Activated B cell treated with CpG ODN at 0.5 μM for 24 hours (primary cell): ENCODE measurements at regions not wholly inside any gene's neighbourhood (a gene's known extent, or its start where the extent isn't known, plus 50 kb on each side); places are given as distances from the start of the nearest gene placed in this dataset.

Source experiments
- ATAC-seq: fragments of 200-7000 bp; cut with Tn5 transposase; one replicate; pipeline ENCODE4 v1.10.0; 2021; ENCODE audit warnings: low read depth, mild to moderate bottlenecking, moderate library complexity
- CTCF ChIA-PET: fragments of 350-600 bp; sonication (Branson Sonifier 250); formaldehyde crosslinking; loops from one replicate; lab custom pipeline; 2021; ENCODE audit warnings: antibody characterized with exemption; lab: Charles Lee
- POLR2A ChIA-PET: fragments of 350-600 bp; sonication (Branson Sonifier 250); formaldehyde crosslinking; loops from one replicate; lab custom pipeline; 2021; ENCODE audit warnings: antibody characterized with exemption; lab: Charles Lee
- DNase-seq: peaks from one replicate; pipeline ENCODE4 v3.0.0; 2022
- H3K27ac Mint-ChIP-seq: one replicate; pipeline ENCODE4 v1.8.0; 2020; ENCODE audit warnings: mixed read lengths
- H3K27me3 Mint-ChIP-seq: one replicate; pipeline ENCODE4 v1.8.0; 2021; ENCODE audit warnings: mixed read lengths
- H3K36me3 Mint-ChIP-seq: one replicate; pipeline ENCODE4 v1.8.0; 2021; ENCODE audit warnings: low read depth, mixed read lengths
- H3K4me1 Mint-ChIP-seq: one replicate; pipeline ENCODE4 v1.8.0; 2021; ENCODE audit warnings: mixed read lengths
- H3K4me3 Mint-ChIP-seq: one replicate; pipeline ENCODE4 v1.8.0; 2020; ENCODE audit warnings: mild to moderate bottlenecking, mixed read lengths
- H3K9me3 Mint-ChIP-seq: one replicate; pipeline ENCODE4 v1.8.0; 2020; ENCODE audit warnings: mixed read lengths
- intact Hi-C: fragments of 100-400 bp; cut with micrococcal nuclease; formaldehyde crosslinking; loops from one replicate; pipeline ENCODE4 v1.15.1; 2024
- TF ChIP-seq, protein P1 (sequence below): fragments of 200-600 bp; IDR thresholded peaks from one replicate; pipeline ENCODE4 v1.8.0; 2022; ENCODE audit warnings: antibody characterized with exemption, mild to moderate bottlenecking

DNA sequence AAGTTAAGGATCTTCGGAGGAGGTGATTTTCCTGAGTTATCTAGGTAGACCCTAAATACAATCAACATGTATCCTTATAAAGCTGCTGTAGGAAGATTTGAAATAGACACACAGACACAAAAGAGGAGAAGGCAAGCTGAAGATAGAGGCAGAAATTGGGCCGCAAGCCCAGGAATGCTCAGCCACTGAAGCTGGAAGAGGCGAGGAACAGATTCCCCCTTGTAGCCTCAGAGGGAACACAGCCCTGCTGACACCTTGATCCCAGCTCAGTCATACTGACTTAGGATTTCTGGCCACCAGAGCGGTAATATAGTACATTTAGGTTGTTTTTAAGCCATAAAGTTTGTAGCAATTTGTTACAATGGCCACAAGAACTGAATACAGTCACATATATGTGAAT lies 90.9 kb downstream of the ETAA1 start:
- ChIA-PET POLR2A (no interaction called here), CTCF (no interaction called here)
- ATAC-seq = no peak
- Mint-ChIP-seq H3K36me3 (no peaks in the 10 kb centered on the region), H3K4me1 (no peaks in the 10 kb centered on the region), H3K27me3 (peaks cover 2% of the 10 kb centered on the region), H3K27ac (no peak overlapping the region), H3K4me3 (no peak overlapping the region), H3K9me3 (no peaks in the 10 kb centered on the region)
- intact Hi-C loops = no loop called here
- DNase-seq = no peak
- TF ChIP-seq, protein P1, sequence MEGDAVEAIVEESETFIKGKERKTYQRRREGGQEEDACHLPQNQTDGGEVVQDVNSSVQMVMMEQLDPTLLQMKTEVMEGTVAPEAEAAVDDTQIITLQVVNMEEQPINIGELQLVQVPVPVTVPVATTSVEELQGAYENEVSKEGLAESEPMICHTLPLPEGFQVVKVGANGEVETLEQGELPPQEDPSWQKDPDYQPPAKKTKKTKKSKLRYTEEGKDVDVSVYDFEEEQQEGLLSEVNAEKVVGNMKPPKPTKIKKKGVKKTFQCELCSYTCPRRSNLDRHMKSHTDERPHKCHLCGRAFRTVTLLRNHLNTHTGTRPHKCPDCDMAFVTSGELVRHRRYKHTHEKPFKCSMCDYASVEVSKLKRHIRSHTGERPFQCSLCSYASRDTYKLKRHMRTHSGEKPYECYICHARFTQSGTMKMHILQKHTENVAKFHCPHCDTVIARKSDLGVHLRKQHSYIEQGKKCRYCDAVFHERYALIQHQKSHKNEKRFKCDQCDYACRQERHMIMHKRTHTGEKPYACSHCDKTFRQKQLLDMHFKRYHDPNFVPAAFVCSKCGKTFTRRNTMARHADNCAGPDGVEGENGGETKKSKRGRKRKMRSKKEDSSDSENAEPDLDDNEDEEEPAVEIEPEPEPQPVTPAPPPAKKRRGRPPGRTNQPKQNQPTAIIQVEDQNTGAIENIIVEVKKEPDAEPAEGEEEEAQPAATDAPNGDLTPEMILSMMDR = no peak

DNA sequence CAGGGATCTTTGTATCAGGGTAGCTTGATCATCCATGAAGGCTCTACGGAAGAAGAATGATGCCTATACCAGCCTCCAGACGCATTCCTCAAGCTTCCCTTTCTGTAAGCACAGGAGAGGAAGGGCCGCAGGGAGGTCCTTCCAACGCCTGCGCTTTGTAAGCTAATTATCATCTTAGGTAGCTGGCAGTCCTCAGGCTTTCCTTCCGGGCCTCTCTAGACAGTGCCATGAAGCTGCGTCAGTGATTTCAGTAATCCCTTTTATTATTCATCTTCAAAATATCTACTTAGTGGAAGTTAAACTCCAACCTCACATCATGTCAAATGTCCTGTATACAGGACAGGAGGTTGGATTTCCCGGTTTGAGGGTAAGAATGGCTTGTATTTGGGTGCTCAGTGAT lies 92.3 kb downstream of the ETAA1 start:
- intact Hi-C loops = no loop called here
- ChIA-PET POLR2A (no interaction called here), CTCF (no interaction called here)
- Mint-ChIP-seq H3K27me3 (peaks cover 2% of the 10 kb centered on the region), H3K27ac (no peak overlapping the region), H3K4me3 (no peak overlapping the region), H3K9me3 (no peaks in the 10 kb centered on the region), H3K36me3 (no peaks in the 10 kb centered on the region), H3K4me1 (no peaks in the 10 kb centered on the region)
- no peak for DNase-seq
- TF ChIP-seq, protein P1 = no peak
- ATAC-seq = no peak

DNA sequence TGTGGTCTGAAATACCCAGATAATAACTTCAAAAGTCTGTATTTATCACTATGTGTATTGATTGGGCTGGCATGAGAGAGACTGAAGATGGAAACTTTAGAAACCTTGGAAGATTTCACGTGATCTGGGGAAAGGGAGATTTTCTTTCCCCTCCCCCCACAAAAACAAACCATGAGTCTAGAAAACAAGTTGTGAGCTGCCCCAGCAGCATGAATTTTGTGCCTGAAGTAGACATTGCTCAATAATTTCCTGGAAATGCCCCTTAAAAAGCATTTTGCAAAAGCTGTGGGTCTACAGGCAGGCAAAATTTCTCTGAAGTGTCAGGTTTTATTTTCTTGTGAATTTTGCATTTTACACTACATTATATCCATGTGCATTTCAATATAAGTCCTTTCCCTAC lies 101.8 kb downstream of the ETAA1 start:
- Mint-ChIP-seq H3K4me3 (no peak overlapping the region), H3K27ac (no peak overlapping the region), H3K27me3 (no peaks in the 10 kb centered on the region), H3K9me3 (no peaks in the 10 kb centered on the region), H3K4me1 (no peaks in the 10 kb centered on the region), H3K36me3 (no peaks in the 10 kb centered on the region)
- intact Hi-C loops = no loop called here
- ChIA-PET POLR2A (no interaction called here), CTCF (no interaction called here)
- TF ChIP-seq, protein P1 = no peak
- DNase-seq (no peak), ATAC-seq (no peak)

DNA sequence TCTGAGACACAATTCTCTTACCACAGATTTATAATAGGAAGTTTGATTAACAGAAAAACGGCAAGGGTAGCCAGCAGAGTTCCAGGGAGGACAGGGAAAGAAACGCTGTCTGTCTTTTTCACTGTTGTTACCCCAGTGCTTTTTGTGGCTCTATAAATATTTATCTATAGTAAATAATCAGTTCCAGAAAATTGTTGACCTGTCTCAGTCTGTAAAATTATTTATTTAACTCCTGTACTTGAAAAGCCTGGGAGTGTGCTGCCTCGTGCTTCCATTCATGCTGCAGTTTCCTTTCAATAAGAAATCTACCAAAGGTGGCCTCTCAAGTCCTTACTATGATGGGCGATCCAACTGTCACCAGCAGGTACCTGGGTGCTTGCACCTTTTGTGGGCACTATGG lies 102.9 kb downstream of the ETAA1 start:
- DNase-seq (no peak), ATAC-seq (no peak)
- intact Hi-C loops = no loop called here
- CTCF ChIA-PET = no interaction called here
- Mint-ChIP-seq H3K27me3 (no peaks in the 10 kb centered on the region), H3K36me3 (no peaks in the 10 kb centered on the region), H3K4me1 (no peaks in the 10 kb centered on the region), H3K9me3 (no peaks in the 10 kb centered on the region), H3K4me3 (no peak overlapping the region), H3K27ac (no peak overlapping the region)
- POLR2A ChIA-PET = no interaction called here
- TF ChIP-seq, protein P1 = no peak

DNA sequence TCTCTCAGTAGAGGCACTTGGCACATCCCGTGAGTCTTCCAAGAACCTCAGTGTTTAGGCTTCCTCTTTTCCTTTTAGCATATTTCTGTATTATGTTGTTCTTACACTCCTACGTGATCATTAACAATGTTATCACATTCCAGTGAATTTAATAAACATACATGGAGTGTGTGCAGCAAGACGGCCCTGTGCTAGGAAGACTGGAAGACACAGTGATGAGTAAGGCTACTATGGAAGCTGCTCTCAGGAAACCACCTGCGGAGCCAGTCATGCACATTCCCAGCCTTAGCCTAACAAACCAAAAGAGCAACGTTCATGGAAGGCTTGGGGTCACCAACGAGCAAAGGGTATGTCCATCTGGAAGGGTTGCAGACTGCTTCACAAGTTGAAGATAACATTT lies 103.4 kb downstream of the ETAA1 start:
- TF ChIP-seq, protein P1 = no peak
- Mint-ChIP-seq H3K27me3 (no peaks in the 10 kb centered on the region), H3K27ac (no peak overlapping the region), H3K9me3 (no peaks in the 10 kb centered on the region), H3K4me1 (no peaks in the 10 kb centered on the region), H3K36me3 (no peaks in the 10 kb centered on the region), H3K4me3 (no peak overlapping the region)
- intact Hi-C loops = no loop called here
- CTCF ChIA-PET = no interaction called here
- ATAC-seq = no peak
- POLR2A ChIA-PET = no interaction called here
- no peak for DNase-seq
